ENCODE measurements at regions not wholly inside any gene's neighbourhood (a gene's known extent, or its start where the extent isn't known, plus 50 kb on each side); places are given as distances from the start of the nearest gene placed in this dataset.

DNA sequence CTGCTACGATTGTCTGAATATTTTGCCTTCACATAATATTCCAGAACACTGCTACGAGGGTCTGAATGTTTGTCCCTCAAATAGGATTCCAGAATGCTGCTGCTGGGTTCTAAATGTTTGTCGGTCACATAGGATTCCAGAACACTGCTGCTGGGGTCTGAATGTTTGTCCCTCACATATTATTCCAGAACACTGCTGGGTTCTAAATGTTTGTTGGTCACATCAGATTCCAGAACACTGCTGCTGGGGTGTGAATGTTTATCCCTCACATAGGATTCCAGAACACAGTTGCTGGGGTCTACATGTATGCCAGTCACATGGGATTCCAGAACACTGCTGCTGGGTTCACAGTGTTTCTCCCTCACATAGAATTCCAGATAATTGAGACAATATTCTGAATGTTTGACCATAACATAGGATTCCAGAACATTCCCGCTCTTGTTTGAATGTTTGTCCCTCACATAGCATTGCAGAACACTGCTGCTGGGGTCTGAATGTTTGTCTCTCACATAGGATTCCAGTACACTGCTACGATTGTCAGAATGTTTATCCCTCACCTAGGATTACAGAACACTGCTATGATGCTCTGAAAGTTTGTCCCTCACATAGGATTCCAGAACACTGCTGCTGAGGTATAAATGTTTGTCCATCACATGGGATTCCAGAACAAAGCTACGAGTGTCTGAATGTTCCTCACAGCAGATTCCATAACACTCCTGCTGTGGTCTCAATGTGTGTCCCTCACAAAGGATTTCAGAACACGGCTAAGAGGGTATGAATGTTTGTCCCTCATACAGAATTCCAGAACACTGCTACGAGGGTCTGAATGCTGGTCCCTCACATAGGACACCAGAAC is 201.8 kb downstream of the FOXD4L6 start:
- TF ChIP-seq, protein P1, sequence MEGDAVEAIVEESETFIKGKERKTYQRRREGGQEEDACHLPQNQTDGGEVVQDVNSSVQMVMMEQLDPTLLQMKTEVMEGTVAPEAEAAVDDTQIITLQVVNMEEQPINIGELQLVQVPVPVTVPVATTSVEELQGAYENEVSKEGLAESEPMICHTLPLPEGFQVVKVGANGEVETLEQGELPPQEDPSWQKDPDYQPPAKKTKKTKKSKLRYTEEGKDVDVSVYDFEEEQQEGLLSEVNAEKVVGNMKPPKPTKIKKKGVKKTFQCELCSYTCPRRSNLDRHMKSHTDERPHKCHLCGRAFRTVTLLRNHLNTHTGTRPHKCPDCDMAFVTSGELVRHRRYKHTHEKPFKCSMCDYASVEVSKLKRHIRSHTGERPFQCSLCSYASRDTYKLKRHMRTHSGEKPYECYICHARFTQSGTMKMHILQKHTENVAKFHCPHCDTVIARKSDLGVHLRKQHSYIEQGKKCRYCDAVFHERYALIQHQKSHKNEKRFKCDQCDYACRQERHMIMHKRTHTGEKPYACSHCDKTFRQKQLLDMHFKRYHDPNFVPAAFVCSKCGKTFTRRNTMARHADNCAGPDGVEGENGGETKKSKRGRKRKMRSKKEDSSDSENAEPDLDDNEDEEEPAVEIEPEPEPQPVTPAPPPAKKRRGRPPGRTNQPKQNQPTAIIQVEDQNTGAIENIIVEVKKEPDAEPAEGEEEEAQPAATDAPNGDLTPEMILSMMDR (IDR thresholded peaks at IDR 0.05): no peak
- TF ChIP-seq EP300 (IDR thresholded peaks at IDR 0.05) (no peak), POLR2A (IDR thresholded peaks at IDR 0.05) (no peak), POLR2AphosphoS5 (IDR thresholded peaks at IDR 0.05) (no peak)

All from sigmoid colon (tissue), 4 donors.